HepG2 (cell line): ENCODE measurements at regions not wholly inside any gene's neighbourhood (a gene's known extent, or its start where the extent isn't known, plus 50 kb on each side); places are given as distances from the start of the nearest gene placed in this dataset.

Source experiments
- ATAC-seq: fragments of 200-7000 bp; cut with Tn5 transposase; 3 replicates; pipeline ENCODE4 v1.9.1; 2020; ENCODE audit warnings: mild to moderate bottlenecking, moderate library complexity
- BruUV-seq: library from RNA; stranded (reverse); fragments of 400-500 nt; replicated peaks from 2 replicates; lab custom pipeline; 2021; lab: Mats Ljungman, UMichigan
- CTCF ChIA-PET: fragments of 300-600 bp; formaldehyde crosslinking; extraction: SDS; loops from one replicate; lab custom pipeline; 2021; ENCODE audit warnings: low total read pairs, inconsistent platforms, low intra/inter-chr PET ratio; lab: Yijun Ruan, JAX
- POLR2A ChIA-PET: fragments of 350-600 bp; sonication (Branson Sonifier 250); formaldehyde crosslinking; loops from one replicate; lab custom pipeline; 2020; ENCODE audit warnings: antibody characterized with exemption, inconsistent platforms; lab: Yijun Ruan, JAX
- DNase-seq: peaks from one replicate; pipeline ENCODE4 v3.0.0-alpha.2; 2015; ENCODE audit warnings: low spot score
- FAIRE-seq: peaks from 3 replicates; lab custom pipeline; 2011; peaks lifted over from hg19 to GRCh38; lab: Jason Lieb, UNC
- H2AFZ ChIP-seq: one replicate; pipeline ENCODE4 v1.6.1; 2011; ENCODE audit warnings: low read length, inconsistent platforms
- H3K27ac ChIP-seq: fragments of 300-600 bp; 3 replicates; pipeline ENCODE4 v1.8.0; 2011; ENCODE audit warnings: mixed run types, mild to moderate bottlenecking, mixed read lengths, low read length, inconsistent platforms; ENCODE audit not compliant: insufficient read depth; ENCODE audit errors: extremely low read length
- H3K27me3 ChIP-seq, 2 experiments: fragments of 200-600 bp in 1 of 2; 2 replicates in 1 of 2; 3 replicates in 1 of 2; pipeline versions ENCODE4 v1.6.0 to v1.8.0; 2011; ENCODE audit warnings: low read length in 2 of 2, mild to moderate bottlenecking in 2 of 2, moderate library complexity in 2 of 2, inconsistent platforms in 1 of 2; ENCODE audit not compliant: insufficient read depth in 2 of 2, control insufficient read depth in 1 of 2
- H3K36me3 ChIP-seq, 2 experiments: fragments of 200-600 bp in 1 of 2; replicated peaks in 1 of 2; 2 replicates in 1 of 2; 3 replicates in 1 of 2; pipeline versions ENCODE4 v1.5.1 to v1.8.0; 2011; ENCODE audit warnings: low read length in 2 of 2, inconsistent platforms in 1 of 2; ENCODE audit not compliant: insufficient read depth in 2 of 2, control insufficient read depth in 1 of 2
- H3K4me1 ChIP-seq: 2 replicates; pipeline ENCODE4 v1.5.1; 2012; ENCODE audit warnings: low read length, inconsistent platforms; ENCODE audit not compliant: insufficient read depth
- H3K4me2 ChIP-seq: 2 replicates; pipeline ENCODE4 v1.6.0; 2011; ENCODE audit warnings: low read depth, low read length, inconsistent platforms
- H3K4me3 ChIP-seq, 3 experiments: fragments of 200-600 bp in 1 of 3; sonication (generic), shearing (Covaris generic) in 1 of 3; replicated peaks in 1 of 3; 2 replicates each; pipeline ENCODE4 v1.5.1; 2011 to 2016; ENCODE audit warnings: low read length in 3 of 3, inconsistent platforms in 2 of 3, low read depth in 2 of 3, mild to moderate bottlenecking in 2 of 3, control low read depth in 1 of 3, mixed read lengths in 1 of 3; ENCODE audit not compliant: insufficient read depth in 1 of 3
- H3K79me2 ChIP-seq: one replicate; pipeline ENCODE4 v1.6.1; 2011; ENCODE audit warnings: low read length, inconsistent platforms; ENCODE audit not compliant: insufficient read depth
- H3K9ac ChIP-seq: 2 replicates; pipeline ENCODE4 v1.6.0; 2011; ENCODE audit warnings: mild to moderate bottlenecking, low read depth, low read length, inconsistent platforms; ENCODE audit not compliant: insufficient read depth
- H3K9me3 ChIP-seq: 2 replicates; pipeline ENCODE4 v1.5.1; 2012; ENCODE audit warnings: mild to moderate bottlenecking, low read length
- H4K20me1 ChIP-seq: 2 replicates; pipeline ENCODE4 v1.6.0; 2011; ENCODE audit warnings: inconsistent platforms, mild to moderate bottlenecking, low read length, moderate library complexity; ENCODE audit not compliant: insufficient read depth
- GATA4 ChIP-seq: sonication (generic); IDR thresholded peaks from 2 replicates; pipeline ENCODE4 v1.6.1; 2016; ENCODE audit warnings: antibody characterized with exemption, low read depth, borderline replicate concordance
- GATAD1 ChIP-seq: IDR thresholded peaks from 2 replicates; pipeline ENCODE4 v1.6.1; 2016; ENCODE audit warnings: missing genetic modification reagents, missing compliant biosample characterization
- IRF1 ChIP-seq: sonication (generic); formaldehyde crosslinking; IDR thresholded peaks from 2 replicates; pipeline ENCODE4 v1.4.0; 2020; ENCODE audit warnings: low read depth, mild to moderate bottlenecking, missing genetic modification reagents
- SSRP1 ChIP-seq: IDR thresholded peaks from 2 replicates; pipeline ENCODE4 v1.6.1; 2016; ENCODE audit warnings: control low read depth
- YEATS4 ChIP-seq: sonication (generic); formaldehyde crosslinking; IDR thresholded peaks from 2 replicates; pipeline ENCODE4 v1.4.0; 2020; ENCODE audit warnings: missing genetic modification reagents, borderline replicate concordance
- ZBTB46 ChIP-seq: sonication (generic); formaldehyde crosslinking; IDR thresholded peaks from 2 replicates; pipeline ENCODE4 v1.4.0; 2020; ENCODE audit warnings: mild to moderate bottlenecking, missing genetic modification reagents, borderline replicate concordance
- ZBTB7B ChIP-seq: sonication (generic); formaldehyde crosslinking; IDR thresholded peaks from 2 replicates; pipeline ENCODE4 v1.4.0; 2020; ENCODE audit warnings: missing genetic modification reagents
- ZBTB8A ChIP-seq: sonication (generic); formaldehyde crosslinking; IDR thresholded peaks from 2 replicates; pipeline ENCODE4 v1.4.0; 2020; ENCODE audit warnings: mild to moderate bottlenecking, low read depth, missing genetic modification reagents, borderline replicate concordance
- ZNF841 ChIP-seq: sonication (generic); formaldehyde crosslinking; IDR thresholded peaks from 2 replicates; pipeline ENCODE4 v1.8.1; 2023; ENCODE audit warnings: missing genetic modification reagents, borderline replicate concordance
- ZNF879 ChIP-seq: sonication (generic); formaldehyde crosslinking; IDR thresholded peaks from 2 replicates; pipeline ENCODE4 v1.8.1; 2023; ENCODE audit warnings: missing genetic modification reagents
- ZSCAN25 ChIP-seq: sonication (generic); formaldehyde crosslinking; IDR thresholded peaks from 2 replicates; pipeline ENCODE4 v1.8.0; 2022; ENCODE audit warnings: mild to moderate bottlenecking, missing genetic modification reagents
- WGBS: methylation state at CpG from one replicate; pipeline ENCODE4 v1.1.6; 2017; ENCODE audit warnings: low lambda C conversion rate; 5-methylcytosine and 5-hydroxymethylcytosine counted together
- in situ Hi-C: cut with HindIII; loops from 2 replicates; pipeline ENCODE4 v1.10.0; 2017; ENCODE audit warnings: low pct_unique_long_range_greater_than_20kb; ENCODE audit not compliant: extremely low pct_ligation_motif_present
- intact Hi-C: fragments of 100-400 bp; cut with micrococcal nuclease; formaldehyde crosslinking; loops from one replicate; pipeline ENCODE4 v1.10.0; 2022; ENCODE audit not compliant: unreplicated experiment

- in situ Hi-C loops (no loop called here), intact Hi-C loops (no loop called here)
- Histone ChIP-seq H3K9me3 (peaks cover 6% of the 10 kb centered on the region), H3K9ac (no peak overlapping the region), H4K20me1 (no peaks in the 10 kb centered on the region), H3K36me3 (no peaks in the 10 kb centered on the region), H3K79me2 (no peaks in the 10 kb centered on the region), H3K4me2 (no peak overlapping the region), H2AFZ (no peak overlapping the region), H3K27me3 (peaks cover 3 to 22% of the 10 kb centered on the region in 2 experiments; a peak in 3 of 5 replicates), H3K27ac (no peak overlapping the region), H3K4me1 (no peaks in the 10 kb centered on the region), H3K4me3 (no peak overlapping the region)
- POLR2A ChIA-PET: no interaction called here
- ATAC-seq (no peak), DNase-seq (no peak), FAIRE-seq (no peak)
- CTCF ChIA-PET: no interaction called here
- TF ChIP-seq ZSCAN25 (CRISPR knock-in tag) (no peak), SSRP1 (CRISPR knock-in tag) (no peak)
- 15% methylated on average over 7 of the region's 7 CpGs for WGBS
- BruUV-seq: no TSS peak
These were observed 502.1 kb downstream of the GRIN2A start for GRCh38 chr16:9680019-9680655.

GRCh38 chr16:9680968-9681367 lies 501.3 kb downstream of the GRIN2A start:
- DNase-seq (no peak), FAIRE-seq (no peak), ATAC-seq (no peak)
- no peaks in the 10 kb centered on the region for H4K20me1 ChIP-seq
- intact Hi-C loops (no loop called here), in situ Hi-C loops (no loop called here)
- H3K9ac ChIP-seq: no peak overlapping the region
- peaks cover 3 to 19% of the 10 kb centered on the region in 2 experiments; a peak in 3 of 5 replicates for H3K27me3 ChIP-seq
- H3K9me3 ChIP-seq: peaks cover 6% of the 10 kb centered on the region
- TF ChIP-seq IRF1 (CRISPR knock-in tag) (no peak), ZBTB7B (CRISPR knock-in tag) (no peak), YEATS4 (CRISPR knock-in tag) (no peak), GATA4 (no peak), ZNF879 (no peak), GATAD1 (no peak), ZNF841 (no peak), ZBTB46 (CRISPR knock-in tag) (no peak), ZBTB8A (CRISPR knock-in tag) (no peak)
- BruUV-seq: no TSS peak
- H3K4me2 ChIP-seq: no peak overlapping the region
- H3K36me3 ChIP-seq: no peaks in the 10 kb centered on the region
- H2AFZ ChIP-seq: no peak overlapping the region
- POLR2A ChIA-PET: no interaction called here
- H3K27ac ChIP-seq: no peak overlapping the region
- H3K4me1 ChIP-seq: no peaks in the 10 kb centered on the region
- no peaks in the 10 kb centered on the region for H3K79me2 ChIP-seq
- H3K4me3 ChIP-seq: no peak overlapping the region
- WGBS: 0% methylated on average over 2 of the region's 2 CpGs
- CTCF ChIA-PET: no interaction called here
